Neural cell (in vitro differentiated cells): ENCODE measurements at regions not wholly inside any gene's neighbourhood (a gene's known extent, or its start where the extent isn't known, plus 50 kb on each side); places are given as distances from the start of the nearest gene placed in this dataset.

ENCODE experiments used
- H2AFZ ChIP-seq: fragments of 200-600, 300-800 bp; sonication (generic), shearing (Covaris generic); 2 replicates; pipeline ENCODE4 v1.6.0; 2014; ENCODE audit warnings: low read depth, mild to moderate bottlenecking, antibody characterized with exemption, low read length, moderate library complexity
- H3F3A ChIP-seq: fragments of 200-600 bp; shearing (Covaris generic); 2 replicates; pipeline ENCODE4 v1.6.1; 2016; ENCODE audit warnings: mild to moderate bottlenecking, moderate library complexity, mixed read lengths, antibody characterized with exemption, low read length; ENCODE audit not compliant: insufficient read depth, poor library complexity, severe bottlenecking
- H3K27ac ChIP-seq: fragments of 200-600, 300-800 bp; sonication (generic), shearing (Covaris generic); 2 replicates; pipeline ENCODE4 v1.5.1; 2014; ENCODE audit warnings: mild to moderate bottlenecking, low read length, moderate library complexity
- H3K27me3 ChIP-seq: fragments of 300-800, 200-600 bp; sonication (generic), shearing (Covaris generic); 2 replicates; pipeline ENCODE4 v1.6.0; 2014; ENCODE audit warnings: mild to moderate bottlenecking, low read depth, low read length, moderate library complexity; ENCODE audit not compliant: insufficient read depth
- H3K36me3 ChIP-seq: fragments of 300-800, 200-600 bp; sonication (generic), shearing (Covaris generic); 2 replicates; pipeline ENCODE4 v1.5.1; 2014; ENCODE audit warnings: mild to moderate bottlenecking, antibody characterized with exemption, low read length, moderate library complexity; ENCODE audit not compliant: insufficient read depth
- H3K4me2 ChIP-seq: fragments of 300-800, 200-600 bp; sonication (generic), shearing (Covaris generic); 2 replicates; pipeline ENCODE4 v1.6.0; 2014; ENCODE audit warnings: mild to moderate bottlenecking, low read length
- H3K4me3 ChIP-seq: fragments of 300-800, 200-600 bp; sonication (generic), shearing (Covaris generic); 2 replicates; pipeline ENCODE4 v1.5.1; 2014; ENCODE audit warnings: mild to moderate bottlenecking, low read length, moderate library complexity
- H3K79me2 ChIP-seq: fragments of 200-600 bp; shearing (Covaris generic); replicated peaks from 2 replicates; pipeline ENCODE4 v1.6.0; 2014; ENCODE audit warnings: mild to moderate bottlenecking, low read length, moderate library complexity; ENCODE audit not compliant: insufficient read depth
- H3K9ac ChIP-seq: fragments of 300-800, 200-600 bp; sonication (generic), shearing (Covaris generic); 2 replicates; pipeline ENCODE4 v1.6.1; 2016; ENCODE audit warnings: mild to moderate bottlenecking, low read length, mixed read lengths
- H3K9me2 ChIP-seq: fragments of 200-600 bp; shearing (Covaris generic); 2 replicates; pipeline ENCODE4 v1.6.1; 2016; ENCODE audit warnings: mild to moderate bottlenecking, low read length, mixed read lengths; ENCODE audit not compliant: insufficient read depth
- H3K9me3 ChIP-seq: fragments of 200-600, 300-800 bp; sonication (generic), shearing (Covaris generic); 2 replicates; pipeline ENCODE4 v1.6.1; 2016; ENCODE audit warnings: mild to moderate bottlenecking, mixed run types, low read length, moderate library complexity, mixed read lengths
- H4K20me1 ChIP-seq: fragments of 200-600 bp; shearing (Covaris generic); 2 replicates; pipeline ENCODE4 v1.6.1; 2016; ENCODE audit warnings: mild to moderate bottlenecking, mixed run types; ENCODE audit not compliant: insufficient read depth
- CTCF ChIP-seq: fragments of 450-650 bp; IDR thresholded peaks from 2 replicates; pipeline ENCODE4 v1.5.1; 2014; ENCODE audit warnings: antibody characterized with exemption, mild to moderate bottlenecking, moderate library complexity; ENCODE audit not compliant: poor library complexity, severe bottlenecking
- EP300 ChIP-seq: fragments of 450-650 bp; conservative IDR thresholded peaks from 2 replicates; pipeline ENCODE4 v1.6.1; 2014; ENCODE audit warnings: antibody characterized with exemption, mild to moderate bottlenecking, moderate library complexity; ENCODE audit not compliant: poor library complexity, severe bottlenecking
- EZH2 ChIP-seq: fragments of 200-600, 300-800 bp; shearing (Covaris generic), sonication (generic); IDR thresholded peaks from 2 replicates; pipeline ENCODE4 v1.6.1; 2014; ENCODE audit warnings: antibody characterized with exemption, low read length, borderline replicate concordance, mild to moderate bottlenecking; ENCODE audit not compliant: insufficient read depth, poor library complexity, severe bottlenecking
- MXI1 ChIP-seq: fragments of 450-650 bp; conservative IDR thresholded peaks from 2 replicates; pipeline ENCODE4 v1.6.1; 2014; ENCODE audit warnings: antibody characterized with exemption, mild to moderate bottlenecking; ENCODE audit not compliant: poor library complexity, severe bottlenecking
- POLR2AphosphoS5 ChIP-seq: IDR thresholded peaks from 2 replicates; pipeline ENCODE4 v1.6.1; 2012
- RAD21 ChIP-seq: fragments of 450-650 bp; conservative IDR thresholded peaks from 2 replicates; pipeline ENCODE4 v1.6.1; 2014; ENCODE audit warnings: antibody characterized with exemption, mild to moderate bottlenecking, moderate library complexity
- SMC3 ChIP-seq: fragments of 450-650 bp; conservative IDR thresholded peaks from 2 replicates; pipeline ENCODE4 v1.6.1; 2014; ENCODE audit warnings: antibody characterized with exemption, mild to moderate bottlenecking, moderate library complexity; ENCODE audit not compliant: poor library complexity
- TAF1 ChIP-seq: IDR thresholded peaks from 2 replicates; pipeline ENCODE4 v1.6.1; 2012; ENCODE audit warnings: low read depth
- TF ChIP-seq, protein P1 (sequence below): IDR thresholded peaks from 2 replicates; pipeline ENCODE4 v1.6.1; 2012; ENCODE audit warnings: borderline replicate concordance

GRCh38 chr21:27083144-27083543 lies 116.3 kb upstream of the ADAMTS5 start:
- Histone ChIP-seq H3K27ac (no peak overlapping the region), H3K27me3 (no peaks in the 10 kb centered on the region), H4K20me1 (no peaks in the 10 kb centered on the region), H3K9me3 (no peaks in the 10 kb centered on the region), H3K9ac (no peak overlapping the region), H3K9me2 (no peaks in the 10 kb centered on the region), H3K79me2 (no peaks in the 10 kb centered on the region), H3K4me3 (no peak overlapping the region), H2AFZ (no peak overlapping the region), H3K36me3 (no peaks in the 10 kb centered on the region), H3K4me2 (no peak overlapping the region), H3F3A (no peaks in the 10 kb centered on the region)
- TF ChIP-seq TAF1 (no peak), EP300 (no peak), POLR2AphosphoS5 (no peak), EZH2 (no peak), SMC3 (no peak), MXI1 (no peak), CTCF (no peak), RAD21 (no peak)
- TF ChIP-seq, protein P1, sequence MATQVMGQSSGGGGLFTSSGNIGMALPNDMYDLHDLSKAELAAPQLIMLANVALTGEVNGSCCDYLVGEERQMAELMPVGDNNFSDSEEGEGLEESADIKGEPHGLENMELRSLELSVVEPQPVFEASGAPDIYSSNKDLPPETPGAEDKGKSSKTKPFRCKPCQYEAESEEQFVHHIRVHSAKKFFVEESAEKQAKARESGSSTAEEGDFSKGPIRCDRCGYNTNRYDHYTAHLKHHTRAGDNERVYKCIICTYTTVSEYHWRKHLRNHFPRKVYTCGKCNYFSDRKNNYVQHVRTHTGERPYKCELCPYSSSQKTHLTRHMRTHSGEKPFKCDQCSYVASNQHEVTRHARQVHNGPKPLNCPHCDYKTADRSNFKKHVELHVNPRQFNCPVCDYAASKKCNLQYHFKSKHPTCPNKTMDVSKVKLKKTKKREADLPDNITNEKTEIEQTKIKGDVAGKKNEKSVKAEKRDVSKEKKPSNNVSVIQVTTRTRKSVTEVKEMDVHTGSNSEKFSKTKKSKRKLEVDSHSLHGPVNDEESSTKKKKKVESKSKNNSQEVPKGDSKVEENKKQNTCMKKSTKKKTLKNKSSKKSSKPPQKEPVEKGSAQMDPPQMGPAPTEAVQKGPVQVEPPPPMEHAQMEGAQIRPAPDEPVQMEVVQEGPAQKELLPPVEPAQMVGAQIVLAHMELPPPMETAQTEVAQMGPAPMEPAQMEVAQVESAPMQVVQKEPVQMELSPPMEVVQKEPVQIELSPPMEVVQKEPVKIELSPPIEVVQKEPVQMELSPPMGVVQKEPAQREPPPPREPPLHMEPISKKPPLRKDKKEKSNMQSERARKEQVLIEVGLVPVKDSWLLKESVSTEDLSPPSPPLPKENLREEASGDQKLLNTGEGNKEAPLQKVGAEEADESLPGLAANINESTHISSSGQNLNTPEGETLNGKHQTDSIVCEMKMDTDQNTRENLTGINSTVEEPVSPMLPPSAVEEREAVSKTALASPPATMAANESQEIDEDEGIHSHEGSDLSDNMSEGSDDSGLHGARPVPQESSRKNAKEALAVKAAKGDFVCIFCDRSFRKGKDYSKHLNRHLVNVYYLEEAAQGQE: no peak

DNA sequence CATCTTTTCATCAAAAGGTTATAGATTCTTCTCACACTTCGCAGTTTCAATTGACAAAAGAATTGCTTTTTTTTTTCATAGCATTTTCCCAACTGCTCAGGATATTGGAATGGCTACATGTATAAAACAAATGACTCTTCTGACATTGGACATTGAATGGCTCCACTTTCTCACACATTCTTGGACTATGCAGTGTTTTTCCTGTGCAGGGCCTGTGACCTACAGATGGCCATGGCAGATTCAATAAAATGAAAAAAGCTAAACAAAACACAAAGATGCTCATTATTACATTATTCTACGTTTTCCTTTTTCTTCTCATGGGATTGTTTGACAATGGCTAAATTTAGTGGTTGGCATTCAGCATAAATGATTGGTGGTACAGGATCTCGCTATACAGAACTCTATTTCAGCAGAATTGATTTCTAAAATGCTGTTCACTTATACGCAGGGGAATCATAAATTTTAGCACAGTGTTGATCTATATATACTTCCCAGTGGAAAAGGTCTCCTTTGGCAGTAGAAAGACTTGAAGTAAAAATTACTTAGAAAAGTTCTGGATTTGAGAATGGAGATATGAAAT lies 115.6 kb upstream of the ADAMTS5 start:
- Histone ChIP-seq H3K27ac (no peak overlapping the region), H3K9me3 (no peaks in the 10 kb centered on the region), H4K20me1 (no peaks in the 10 kb centered on the region), H2AFZ (no peak overlapping the region), H3K27me3 (no peaks in the 10 kb centered on the region), H3K4me2 (no peak overlapping the region), H3K79me2 (no peaks in the 10 kb centered on the region), H3K36me3 (no peaks in the 10 kb centered on the region), H3F3A (no peaks in the 10 kb centered on the region), H3K9me2 (no peaks in the 10 kb centered on the region), H3K4me3 (no peak overlapping the region), H3K9ac (no peak overlapping the region)
- TF ChIP-seq, protein P1: no peak
- no peak for TF ChIP-seq SMC3
- no peak for TF ChIP-seq CTCF
- no peak for TF ChIP-seq EP300
- no peak for TF ChIP-seq EZH2
- TF ChIP-seq RAD21: no peak
- no peak for TF ChIP-seq POLR2AphosphoS5
- no peak for TF ChIP-seq TAF1
- no peak for TF ChIP-seq MXI1
